ENCODE measurements at regions not wholly inside any gene's neighbourhood (a gene's known extent, or its start where the extent isn't known, plus 50 kb on each side); places are given as distances from the start of the nearest gene placed in this dataset.

DNA sequence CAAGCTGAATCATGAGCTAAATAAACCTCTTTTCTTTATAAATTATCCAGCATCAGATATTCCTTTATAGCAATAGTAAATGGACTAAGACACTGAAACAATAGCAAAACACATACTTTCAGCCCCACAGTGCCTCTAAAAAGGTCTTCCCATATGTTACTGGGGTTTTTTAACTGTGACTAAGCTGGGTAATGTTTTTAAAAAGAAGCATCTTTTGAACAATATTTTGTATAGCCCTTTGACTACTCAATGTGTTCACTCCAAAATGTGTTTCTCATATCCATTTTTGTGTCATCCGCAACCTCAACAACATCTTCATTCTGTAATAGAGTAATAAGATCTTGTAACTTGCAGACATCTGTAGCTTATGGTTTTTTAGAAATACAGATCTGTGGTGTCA is 218.7 kb upstream of the S100G start:
- Mint-ChIP-seq H3K27ac (ENCODE audit: unreplicated experiment) (no peak overlapping the region), H3K4me1 (ENCODE audit: unreplicated experiment) (no peaks in the 10 kb centered on the region), H3K9me3 (ENCODE audit: unreplicated experiment) (no peaks in the 10 kb centered on the region), H3K27me3 (ENCODE audit: unreplicated experiment) (no peaks in the 10 kb centered on the region), H3K4me3 (ENCODE audit: unreplicated experiment) (no peak overlapping the region), H3K36me3 (ENCODE audit: unreplicated experiment) (no peaks in the 10 kb centered on the region)
- TF ChIP-seq, protein P1, sequence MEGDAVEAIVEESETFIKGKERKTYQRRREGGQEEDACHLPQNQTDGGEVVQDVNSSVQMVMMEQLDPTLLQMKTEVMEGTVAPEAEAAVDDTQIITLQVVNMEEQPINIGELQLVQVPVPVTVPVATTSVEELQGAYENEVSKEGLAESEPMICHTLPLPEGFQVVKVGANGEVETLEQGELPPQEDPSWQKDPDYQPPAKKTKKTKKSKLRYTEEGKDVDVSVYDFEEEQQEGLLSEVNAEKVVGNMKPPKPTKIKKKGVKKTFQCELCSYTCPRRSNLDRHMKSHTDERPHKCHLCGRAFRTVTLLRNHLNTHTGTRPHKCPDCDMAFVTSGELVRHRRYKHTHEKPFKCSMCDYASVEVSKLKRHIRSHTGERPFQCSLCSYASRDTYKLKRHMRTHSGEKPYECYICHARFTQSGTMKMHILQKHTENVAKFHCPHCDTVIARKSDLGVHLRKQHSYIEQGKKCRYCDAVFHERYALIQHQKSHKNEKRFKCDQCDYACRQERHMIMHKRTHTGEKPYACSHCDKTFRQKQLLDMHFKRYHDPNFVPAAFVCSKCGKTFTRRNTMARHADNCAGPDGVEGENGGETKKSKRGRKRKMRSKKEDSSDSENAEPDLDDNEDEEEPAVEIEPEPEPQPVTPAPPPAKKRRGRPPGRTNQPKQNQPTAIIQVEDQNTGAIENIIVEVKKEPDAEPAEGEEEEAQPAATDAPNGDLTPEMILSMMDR (IDR thresholded peaks at IDR 0.05), result no peak
- no peak for DNase-seq (ENCODE audit: extremely low spot score, unreplicated experiment)

DNA sequence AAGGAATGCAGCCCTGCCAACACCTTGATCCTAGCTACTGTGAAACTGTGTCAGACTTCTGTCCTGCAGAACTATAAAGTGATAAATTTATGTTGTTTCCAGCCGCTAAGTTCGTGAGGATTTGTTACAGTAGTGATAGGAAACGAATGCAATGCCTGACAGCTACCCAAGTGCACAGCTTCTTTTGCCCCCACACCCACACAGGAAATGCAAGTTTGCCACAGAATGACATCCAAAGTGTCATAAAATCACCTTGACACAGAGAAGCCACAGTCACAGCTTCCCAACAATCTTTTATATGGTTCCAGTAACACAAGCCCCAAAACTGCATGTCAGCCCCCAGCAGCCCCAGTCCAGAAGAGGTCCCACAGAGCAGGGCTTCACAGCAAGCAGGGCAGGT is 216.9 kb upstream of the S100G start:
- Mint-ChIP-seq H3K27ac (ENCODE audit: unreplicated experiment) (no peak overlapping the region), H3K27me3 (ENCODE audit: unreplicated experiment) (no peaks in the 10 kb centered on the region), H3K4me1 (ENCODE audit: unreplicated experiment) (peaks cover 5% of the 10 kb centered on the region), H3K36me3 (ENCODE audit: unreplicated experiment) (no peaks in the 10 kb centered on the region), H3K4me3 (ENCODE audit: unreplicated experiment) (no peak overlapping the region), H3K9me3 (ENCODE audit: unreplicated experiment) (no peaks in the 10 kb centered on the region)
- DNase-seq (ENCODE audit: extremely low spot score, unreplicated experiment), result no peak
- TF ChIP-seq, protein P1 (IDR thresholded peaks at IDR 0.05), result no peak

DNA sequence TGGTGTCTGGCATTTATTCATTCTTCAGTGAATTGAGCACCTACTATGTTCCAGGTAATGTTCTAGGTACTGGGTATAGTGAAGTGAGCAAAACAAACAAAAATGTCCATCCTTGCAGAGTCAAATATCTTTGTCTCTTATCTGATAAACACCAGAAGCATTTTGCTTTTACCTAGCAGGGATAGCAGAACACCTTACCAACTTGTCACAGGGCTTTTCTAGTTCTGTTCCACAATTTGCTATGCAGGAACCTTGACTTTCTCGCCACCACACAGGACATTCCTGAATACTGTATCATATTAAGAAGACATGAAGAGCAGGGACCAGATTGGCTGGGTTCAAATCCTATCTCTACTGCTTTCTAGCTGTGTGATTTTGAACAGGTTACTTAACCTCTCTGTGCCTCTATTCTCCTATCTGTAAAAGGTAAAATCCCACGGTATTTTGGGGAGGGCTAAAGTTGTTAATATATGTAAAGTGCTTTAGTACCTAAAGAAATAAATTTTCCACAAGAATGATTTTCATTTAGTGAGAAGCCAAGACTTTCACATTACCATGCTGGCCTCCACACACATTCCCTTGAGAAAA is 214.5 kb upstream of the S100G start:
- Mint-ChIP-seq H3K9me3 (ENCODE audit: unreplicated experiment) (no peaks in the 10 kb centered on the region), H3K4me3 (ENCODE audit: unreplicated experiment) (no peak overlapping the region), H3K36me3 (ENCODE audit: unreplicated experiment) (no peaks in the 10 kb centered on the region), H3K4me1 (ENCODE audit: unreplicated experiment) (peaks cover 5% of the 10 kb centered on the region), H3K27me3 (ENCODE audit: unreplicated experiment) (no peaks in the 10 kb centered on the region), H3K27ac (ENCODE audit: unreplicated experiment) (no peak overlapping the region)
- no peak for DNase-seq (ENCODE audit: extremely low spot score, unreplicated experiment)
- TF ChIP-seq, protein P1 (IDR thresholded peaks at IDR 0.05), result no peak

DNA sequence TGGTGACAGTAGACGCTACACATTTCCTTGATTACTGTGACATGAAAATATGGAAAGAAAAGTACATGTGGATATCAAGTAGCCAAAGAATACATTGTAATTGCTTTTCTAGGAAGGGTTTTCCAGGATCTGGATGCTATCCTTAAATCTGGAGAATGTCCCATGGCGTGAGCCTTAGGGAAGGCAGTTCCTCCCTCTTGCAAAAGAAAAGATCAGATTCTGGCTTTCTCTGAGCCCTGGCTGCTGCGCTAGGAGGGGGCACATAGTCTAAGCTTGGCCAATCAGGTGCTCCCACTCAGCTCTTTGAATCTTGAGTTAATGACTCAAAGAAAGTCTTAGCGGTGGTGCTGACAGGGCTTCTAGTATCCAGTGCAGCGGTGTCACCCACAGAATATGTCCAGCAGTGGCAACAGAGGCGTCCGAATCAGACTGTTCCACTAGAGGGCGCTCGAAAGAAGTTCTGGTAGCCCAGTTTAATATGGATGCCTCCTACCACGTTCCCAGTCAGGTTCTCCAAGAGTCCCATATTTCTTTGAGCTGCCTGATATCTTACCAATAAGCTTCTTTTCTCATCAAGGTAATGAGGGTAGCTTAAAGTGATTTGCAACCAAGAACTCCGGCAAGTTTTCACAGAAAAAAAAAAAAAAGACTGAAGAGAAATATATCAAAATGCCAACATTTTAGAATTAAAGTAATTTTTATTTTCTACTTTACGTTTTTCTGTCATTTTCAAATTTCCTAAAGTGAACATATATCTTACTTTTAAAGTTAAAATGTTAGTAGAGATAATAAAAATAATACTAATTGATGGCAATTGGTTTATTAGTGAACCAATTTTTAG is 213.4 kb upstream of the S100G start:
- no peak overlapping the region for H3K27ac Mint-ChIP-seq (ENCODE audit: unreplicated experiment)
- H3K4me1 Mint-ChIP-seq (ENCODE audit: unreplicated experiment), result peaks cover 5% of the 10 kb centered on the region
- TF ChIP-seq, protein P1 (IDR thresholded peaks at IDR 0.05), result peak; percentile 85
- no peaks in the 10 kb centered on the region for H3K9me3 Mint-ChIP-seq (ENCODE audit: unreplicated experiment)
- H3K36me3 Mint-ChIP-seq (ENCODE audit: unreplicated experiment), result no peaks in the 10 kb centered on the region
- no peak overlapping the region for H3K4me3 Mint-ChIP-seq (ENCODE audit: unreplicated experiment)
- peak; percentile 89 for DNase-seq (ENCODE audit: extremely low spot score, unreplicated experiment)
- H3K27me3 Mint-ChIP-seq (ENCODE audit: unreplicated experiment), result no peaks in the 10 kb centered on the region

DNA sequence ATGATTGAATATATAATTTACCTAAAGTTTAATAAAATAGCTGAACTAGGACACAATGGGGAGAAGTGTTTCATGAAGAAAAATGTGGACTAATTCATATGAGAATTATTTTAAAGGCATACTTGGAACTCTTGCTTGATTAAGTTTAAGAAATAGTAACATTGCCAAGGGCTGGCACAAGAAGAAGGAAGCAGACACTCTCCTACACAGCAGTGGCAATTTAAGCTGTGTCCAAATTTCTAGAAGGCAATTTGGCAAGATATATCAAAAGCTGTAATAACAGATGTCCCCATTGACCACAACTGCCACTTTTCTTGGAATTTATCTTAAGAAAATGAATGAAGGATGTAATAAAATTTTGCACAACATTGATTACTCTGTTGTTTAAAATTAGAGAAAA is 209.5 kb upstream of the S100G start:
- TF ChIP-seq, protein P1 (IDR thresholded peaks at IDR 0.05), result no peak
- H3K4me3 Mint-ChIP-seq (ENCODE audit: unreplicated experiment), result no peak overlapping the region
- no peak overlapping the region for H3K27ac Mint-ChIP-seq (ENCODE audit: unreplicated experiment)
- H3K27me3 Mint-ChIP-seq (ENCODE audit: unreplicated experiment), result no peaks in the 10 kb centered on the region
- peaks cover 13% of the 10 kb centered on the region for H3K4me1 Mint-ChIP-seq (ENCODE audit: unreplicated experiment)
- no peaks in the 10 kb centered on the region for H3K36me3 Mint-ChIP-seq (ENCODE audit: unreplicated experiment)
- no peak for DNase-seq (ENCODE audit: extremely low spot score, unreplicated experiment)
- H3K9me3 Mint-ChIP-seq (ENCODE audit: unreplicated experiment), result peaks cover 5% of the 10 kb centered on the region

Data from osteocyte (in vitro differentiated cells).